GM18498 (cell line): ENCODE measurements at regions not wholly inside any gene's neighbourhood (a gene's known extent, or its start where the extent isn't known, plus 50 kb on each side); places are given as distances from the start of the nearest gene placed in this dataset.
"Not testable (repeated sequence)": the region's sequence is repeated elsewhere in the genome, so short reads cannot be mapped to it uniquely, and the experiment has no call there.

Experiments
- ATAC-seq: cut with Tn5 transposase; IDR thresholded peaks from one replicate; pipeline ENCODE4 v1.9.1; 2021; ENCODE audit warnings: mild to moderate bottlenecking, moderate library complexity; ENCODE audit not compliant: unreplicated experiment

DNA sequence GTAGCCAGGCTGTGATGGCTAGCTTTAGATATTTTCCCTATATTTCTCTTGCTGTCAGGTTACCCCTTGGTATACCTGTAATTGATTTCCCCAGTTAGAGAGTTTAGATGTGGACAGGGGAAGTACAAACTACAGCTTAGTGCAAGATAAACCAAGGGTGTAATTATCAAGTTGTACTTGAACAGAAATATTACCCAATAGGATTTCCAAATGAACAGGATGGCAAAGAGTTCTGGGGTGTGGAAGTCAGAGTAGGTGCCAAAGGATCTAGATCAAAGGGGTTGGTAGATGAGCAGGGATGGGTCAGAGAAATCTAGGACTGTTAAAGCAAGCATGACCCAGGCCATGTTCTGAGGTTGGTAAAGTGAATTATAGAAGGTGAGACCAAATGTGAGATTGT lies 585.2 kb downstream of the CCDC85A start:
- no peak for ATAC-seq

DNA sequence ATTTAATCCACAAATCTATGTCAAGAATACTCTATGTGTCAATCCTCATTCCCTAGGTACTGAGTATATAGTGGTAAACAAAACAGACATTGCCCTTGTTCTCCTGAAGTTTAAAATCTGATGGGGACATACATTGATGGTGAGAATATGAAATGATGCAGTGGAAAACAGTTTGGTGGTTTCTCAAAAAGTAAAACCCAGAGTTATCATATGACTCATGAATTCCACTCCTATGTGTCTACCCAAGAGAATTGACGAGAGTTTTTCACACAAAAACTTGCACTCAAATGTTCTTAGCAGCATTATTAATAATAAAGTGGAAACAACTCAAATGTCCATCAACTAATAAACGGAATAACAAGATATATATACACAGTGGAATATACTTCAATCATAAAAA lies 586.7 kb downstream of the CCDC85A start:
- no peak for ATAC-seq

DNA sequence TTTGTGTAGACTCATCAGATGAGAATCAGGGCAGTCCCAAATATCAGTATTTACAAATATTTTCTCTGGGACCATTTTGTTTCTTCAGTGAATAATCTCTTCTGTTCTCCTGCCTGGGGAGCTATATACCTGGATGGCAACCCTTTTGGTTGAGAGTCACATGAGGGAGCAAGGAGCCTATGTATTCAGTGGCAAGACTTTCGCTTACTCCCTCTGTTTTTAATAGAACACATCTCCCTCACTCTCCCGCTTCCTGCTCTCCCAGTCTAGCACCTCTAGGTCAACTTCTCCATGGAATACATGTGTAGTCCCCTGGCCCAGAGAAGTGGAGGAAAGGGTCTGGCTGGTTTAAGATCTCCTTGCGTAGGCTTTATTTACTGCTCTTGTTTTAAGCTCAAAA lies 600.3 kb downstream of the CCDC85A start:
- no peak for ATAC-seq

DNA sequence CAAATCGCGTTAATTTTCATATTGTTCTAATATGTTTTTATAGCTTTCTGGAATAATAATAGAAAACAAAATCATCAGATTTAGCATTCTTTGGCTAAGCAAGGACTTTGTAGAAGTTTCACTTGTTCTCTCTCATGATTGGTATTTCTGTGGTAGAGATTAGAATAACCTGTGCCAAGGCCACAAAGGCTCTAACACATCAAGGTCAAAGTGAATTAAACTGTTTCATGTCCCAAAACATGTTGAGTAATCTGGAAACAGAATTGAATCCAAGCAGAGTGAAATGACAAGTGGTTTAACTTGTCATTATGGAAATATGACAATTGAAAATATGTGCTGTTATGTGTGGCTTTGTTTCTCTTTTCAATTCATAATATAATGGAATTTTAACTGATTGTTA lies 617.4 kb downstream of the CCDC85A start:
- no peak for ATAC-seq

DNA sequence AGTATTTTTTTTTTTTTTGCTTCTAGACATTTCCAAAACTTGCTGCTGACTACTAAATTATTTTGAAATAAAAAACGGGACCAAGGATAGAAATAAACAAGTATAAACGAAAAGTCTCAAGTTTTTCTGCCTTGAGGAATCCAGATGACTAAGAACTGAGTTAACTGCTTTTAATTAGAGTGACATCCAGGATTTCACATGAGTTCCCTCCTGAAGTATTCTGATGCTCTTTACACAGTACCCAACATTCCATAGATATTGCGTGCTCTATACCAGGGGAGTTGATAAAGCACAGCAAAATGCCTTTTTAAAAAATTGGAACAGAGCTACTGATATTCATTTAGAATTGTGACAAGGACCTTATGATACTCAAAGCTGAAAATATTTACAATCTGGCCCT lies 618.0 kb downstream of the CCDC85A start:
- no peak for ATAC-seq

DNA sequence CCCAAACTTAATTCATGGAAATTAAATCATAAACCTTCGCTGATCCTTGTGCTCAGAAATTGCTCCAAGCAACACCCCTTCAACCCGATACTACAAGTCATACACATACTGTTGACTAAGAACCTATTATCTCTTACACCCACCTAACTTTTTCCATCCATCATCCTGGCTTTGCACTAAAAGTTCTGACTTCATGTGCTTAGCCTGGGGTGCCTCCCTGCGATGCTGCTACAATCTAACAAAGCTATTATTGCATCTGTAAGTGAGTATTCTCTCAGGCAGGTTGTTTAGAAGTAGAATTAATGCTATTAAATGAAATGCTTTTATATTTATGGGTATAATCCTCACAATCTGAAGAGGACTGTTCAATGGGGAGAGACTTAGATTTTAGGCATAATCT lies 619.8 kb downstream of the CCDC85A start:
- no peak for ATAC-seq

DNA sequence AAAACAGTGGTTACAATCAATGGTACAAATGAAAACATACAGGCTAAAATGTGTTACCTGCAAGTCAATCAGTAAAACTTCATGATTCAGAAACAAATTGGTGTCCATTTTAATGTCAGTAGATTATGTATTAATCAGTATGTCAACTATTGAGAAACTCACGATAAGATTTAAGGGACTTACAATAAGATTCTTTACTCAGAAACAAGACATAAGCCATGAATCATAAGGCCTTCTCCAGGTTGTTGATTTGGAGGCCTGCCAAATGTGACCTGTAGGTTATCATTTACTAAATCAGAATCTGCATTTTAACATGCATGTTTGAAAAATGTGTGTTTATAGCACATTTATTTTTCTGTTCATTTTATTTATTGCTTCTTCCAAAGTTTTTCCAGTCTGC lies 623.1 kb downstream of the CCDC85A start:
- ATAC-seq, result no peak

DNA sequence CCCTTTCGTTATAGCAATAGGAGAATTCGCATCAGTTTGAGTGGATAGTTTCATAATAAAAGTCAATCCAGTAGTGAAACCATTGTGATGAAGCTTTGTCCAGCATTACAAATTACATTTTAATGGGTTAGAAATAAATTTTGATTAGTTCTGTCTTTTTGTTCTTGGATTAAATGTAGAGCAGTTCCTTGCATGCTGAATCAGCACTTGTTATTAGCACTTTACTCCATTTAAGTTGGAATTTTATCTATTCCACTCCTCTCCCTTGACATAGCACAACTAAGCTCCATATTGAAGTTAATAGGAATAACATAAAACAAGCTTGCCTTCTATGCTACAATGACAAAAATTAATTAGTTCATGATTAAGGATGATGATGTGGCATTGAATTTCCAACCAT lies 624.1 kb downstream of the CCDC85A start:
- ATAC-seq, result no peak

DNA sequence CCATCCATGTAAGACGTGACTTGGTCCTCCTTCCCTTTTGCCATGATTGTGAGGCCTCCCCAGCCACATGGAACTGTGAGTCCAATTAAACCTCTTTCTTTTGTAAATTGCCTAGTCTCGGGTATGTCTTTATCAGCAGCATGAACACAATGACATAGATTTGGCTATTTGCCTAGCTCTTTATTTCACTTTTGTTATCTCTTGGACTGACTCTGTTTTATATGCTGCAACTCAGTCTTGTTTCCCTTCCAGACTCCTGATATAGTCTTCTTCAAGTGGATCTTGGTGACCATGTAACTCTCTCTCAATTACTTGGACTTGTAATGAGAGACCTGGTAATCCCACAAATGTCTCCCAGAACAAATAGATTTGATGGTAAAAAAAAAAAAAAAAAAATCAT lies 627.6 kb downstream of the CCDC85A start:
- no peak for ATAC-seq

DNA sequence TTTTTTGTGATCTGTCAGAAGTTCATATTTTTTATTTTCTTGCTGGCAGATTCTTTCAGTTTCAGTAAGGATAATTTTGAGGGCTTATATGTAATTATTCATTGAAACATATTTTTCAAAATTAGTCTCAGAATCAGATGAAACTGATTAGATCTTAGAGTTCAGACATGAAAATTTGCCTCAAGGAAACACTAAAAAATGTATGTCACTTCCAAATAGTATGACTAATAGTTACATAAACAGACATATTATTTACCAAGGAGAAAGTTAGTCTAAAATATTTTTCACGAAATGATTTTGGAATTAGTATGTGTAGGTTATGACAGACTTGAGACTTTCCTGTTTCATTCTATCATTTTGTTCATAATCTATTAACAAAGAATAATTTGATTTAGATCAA lies 628.6 kb downstream of the CCDC85A start:
- ATAC-seq, result no peak

DNA sequence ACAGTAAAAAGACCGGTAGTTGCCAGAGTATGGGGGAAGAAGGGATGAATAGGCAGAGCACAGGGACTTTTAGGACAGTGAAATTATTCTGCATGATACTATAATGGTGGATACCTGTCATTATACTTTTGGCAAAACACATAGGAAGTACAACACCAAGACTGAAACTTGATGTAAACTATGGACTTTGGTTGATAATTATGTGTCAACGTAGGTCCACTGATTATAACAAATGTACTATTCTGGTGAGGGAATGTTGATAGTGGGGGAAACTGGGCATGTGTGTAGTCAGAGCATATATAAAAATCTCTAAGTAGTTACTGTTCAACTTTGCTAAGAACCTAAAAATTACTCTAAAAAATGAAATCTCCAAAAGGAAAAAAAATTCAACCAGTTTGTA lies 629.7 kb downstream of the CCDC85A start:
- no peak for ATAC-seq

DNA sequence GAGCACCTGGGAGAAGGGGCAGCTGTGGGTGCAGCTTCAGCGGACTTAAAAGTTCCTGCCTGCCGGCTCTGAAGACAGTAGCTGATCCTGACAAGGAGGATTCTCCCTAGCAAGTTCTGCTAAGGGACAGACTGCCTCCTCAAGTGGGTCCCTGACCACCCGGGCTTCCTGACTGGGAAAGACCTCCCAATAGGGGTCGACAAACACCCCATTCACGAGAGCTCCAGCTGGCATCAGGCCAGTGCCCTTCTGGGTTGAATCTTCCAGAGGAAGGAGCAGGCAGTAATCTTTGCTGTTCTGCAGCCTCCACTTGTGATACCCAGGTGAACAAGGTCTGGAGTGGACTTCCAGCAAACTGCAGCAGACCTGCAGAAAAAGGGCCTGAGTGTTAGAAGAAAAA lies 632.9 kb downstream of the CCDC85A start:
- no peak for ATAC-seq

DNA sequence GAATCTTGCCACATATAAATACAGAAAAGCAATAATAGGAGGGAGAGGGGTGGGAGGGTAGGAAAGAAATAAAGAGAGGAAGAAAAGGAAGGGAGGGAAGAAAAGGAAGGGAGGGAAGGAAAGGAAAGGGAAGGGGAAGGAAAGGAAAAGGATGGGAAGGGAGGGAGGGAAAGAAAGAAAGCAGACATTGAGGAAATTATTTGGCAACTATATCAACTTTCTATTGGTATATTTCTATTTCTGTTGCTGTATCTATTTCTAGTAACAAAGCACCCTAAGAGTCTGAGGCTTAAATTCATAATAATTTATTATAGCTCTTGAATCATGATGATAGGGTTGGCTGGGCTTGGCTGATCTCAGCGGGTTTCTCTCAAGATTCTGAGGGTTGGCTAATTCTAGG lies 648.0 kb downstream of the CCDC85A start:
- no peak for ATAC-seq

DNA sequence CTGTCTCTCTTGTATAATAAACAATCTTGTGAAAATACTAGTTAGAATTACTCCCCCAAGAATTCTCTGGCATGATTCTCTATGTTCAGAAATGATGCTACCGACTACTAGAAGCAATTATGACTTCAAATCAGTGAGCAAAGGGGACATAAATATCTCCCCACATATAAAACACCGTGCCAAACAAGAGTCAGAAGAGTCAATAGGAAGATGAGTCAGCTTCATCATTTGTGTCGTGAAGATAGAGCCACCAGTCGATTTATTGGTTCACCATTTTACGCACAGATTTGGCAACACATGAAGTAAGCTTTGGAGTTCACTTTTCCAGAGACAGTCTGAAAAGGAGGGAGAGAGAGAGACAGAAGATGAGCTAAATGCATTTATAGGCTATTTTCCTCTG lies 650.9 kb downstream of the CCDC85A start:
- ATAC-seq, result no peak

DNA sequence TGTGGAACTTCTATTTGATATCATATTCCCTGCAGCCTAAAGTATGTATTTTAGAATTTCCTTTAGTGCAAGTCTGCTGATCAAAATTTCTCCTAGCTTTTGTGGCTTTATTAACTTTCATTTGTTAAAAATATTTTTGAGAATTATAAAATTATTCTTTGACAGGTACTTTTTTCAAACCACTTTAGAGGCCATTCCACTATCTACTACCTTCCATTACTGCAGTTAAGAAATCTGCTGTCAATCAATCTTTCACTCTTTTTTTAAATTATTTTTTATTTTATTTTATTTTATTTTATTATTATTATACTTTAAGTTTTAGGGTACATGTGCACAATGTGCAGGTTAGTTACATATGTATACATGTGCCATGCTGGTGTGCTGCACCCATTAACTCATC lies 656.2 kb downstream of the CCDC85A start:
- not testable (repeated sequence) for ATAC-seq

DNA sequence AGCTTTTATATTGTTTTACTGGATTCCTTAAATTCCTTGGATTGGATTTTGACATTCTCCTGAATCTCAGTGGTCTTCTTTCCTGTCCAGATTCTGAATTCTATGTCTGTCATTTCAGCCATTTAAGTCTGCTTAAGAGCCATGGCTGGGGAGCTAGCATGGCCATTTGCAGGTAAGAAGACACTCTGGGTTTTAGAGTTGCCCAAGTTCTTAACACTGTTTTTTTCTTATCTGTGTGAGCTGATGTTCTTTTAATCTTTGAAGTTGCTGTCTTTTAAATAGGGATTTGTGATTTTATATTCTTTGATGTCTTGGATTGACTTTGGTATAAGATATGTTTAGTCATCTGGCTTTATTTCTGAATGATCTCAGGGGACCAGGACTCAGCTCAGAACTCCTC lies 677.2 kb downstream of the CCDC85A start:
- no peak for ATAC-seq

DNA sequence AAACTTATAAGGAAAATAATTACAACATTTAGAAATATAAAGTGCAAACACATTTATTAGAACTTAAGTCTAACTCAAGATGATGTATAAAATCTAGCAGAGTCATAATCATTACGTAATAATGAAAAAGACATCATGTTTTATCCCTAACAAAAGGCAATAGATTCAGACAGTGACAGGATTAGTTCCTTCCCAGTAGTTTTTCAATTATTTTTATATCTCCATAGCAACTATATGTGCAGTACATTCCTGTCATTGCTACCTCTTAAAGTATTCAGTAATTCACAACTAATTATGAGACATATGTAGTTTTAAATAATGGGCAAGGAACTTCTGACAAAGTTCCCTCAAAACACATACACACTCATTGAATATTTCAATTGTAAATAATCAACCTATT lies 687.9 kb downstream of the CCDC85A start:
- no peak for ATAC-seq

DNA sequence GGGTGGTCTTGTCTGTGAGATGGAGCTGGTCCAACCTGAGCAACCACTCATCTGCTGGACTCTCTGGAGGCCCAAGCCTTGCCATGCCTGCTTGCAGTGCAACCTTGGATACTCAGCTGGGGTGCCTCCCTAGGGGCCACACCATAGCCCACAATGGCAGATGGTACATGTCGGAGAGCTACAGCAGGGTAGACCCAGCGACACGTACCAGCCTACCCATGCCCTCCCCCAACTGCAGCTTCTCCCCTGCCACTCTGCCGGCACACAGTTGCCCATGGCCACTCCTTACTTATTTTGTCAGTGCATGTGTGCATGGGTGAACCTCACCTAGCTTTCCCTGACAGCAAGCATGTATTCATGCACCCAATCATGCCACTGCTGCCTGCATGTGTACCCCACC lies 690.9 kb downstream of the CCDC85A start:
- no peak for ATAC-seq

DNA sequence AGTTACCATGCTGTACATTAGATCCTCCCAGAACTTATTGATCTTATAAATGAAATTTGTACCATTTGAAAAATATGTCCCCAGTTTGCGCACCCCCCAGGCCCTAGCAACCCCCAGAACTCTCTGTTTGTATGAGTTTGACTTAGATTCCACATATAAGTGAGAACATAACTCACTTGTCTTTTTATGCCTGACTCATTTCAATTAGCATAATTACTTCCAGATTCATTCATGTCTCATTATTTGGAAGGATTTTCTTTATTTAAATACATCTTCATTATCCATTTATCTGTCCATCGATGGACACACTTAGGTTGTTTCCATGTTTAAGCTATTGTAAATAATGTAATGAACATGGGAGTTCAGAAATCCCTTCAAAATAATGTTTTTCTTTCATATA lies 705.9 kb downstream of the CCDC85A start:
- ATAC-seq, result no peak

DNA sequence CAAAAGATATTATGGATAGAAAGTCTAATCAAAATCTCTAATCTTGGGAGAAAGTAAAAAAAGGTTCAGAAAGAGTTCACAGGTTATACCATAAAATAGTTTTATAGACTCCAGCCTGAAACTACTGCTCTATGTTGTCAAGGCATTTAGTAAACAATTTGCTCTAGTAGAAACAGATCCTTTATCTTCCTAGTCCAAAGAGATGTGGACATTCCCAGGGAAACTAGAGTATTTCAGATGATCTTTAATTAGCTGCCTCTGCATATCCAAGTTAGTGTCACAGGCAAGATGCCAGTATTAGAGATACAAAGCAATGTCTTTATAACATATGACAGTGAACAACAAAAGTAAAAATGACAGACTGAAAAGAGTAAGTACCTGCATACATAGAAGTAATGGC lies 708.6 kb downstream of the CCDC85A start:
- no peak for ATAC-seq

DNA sequence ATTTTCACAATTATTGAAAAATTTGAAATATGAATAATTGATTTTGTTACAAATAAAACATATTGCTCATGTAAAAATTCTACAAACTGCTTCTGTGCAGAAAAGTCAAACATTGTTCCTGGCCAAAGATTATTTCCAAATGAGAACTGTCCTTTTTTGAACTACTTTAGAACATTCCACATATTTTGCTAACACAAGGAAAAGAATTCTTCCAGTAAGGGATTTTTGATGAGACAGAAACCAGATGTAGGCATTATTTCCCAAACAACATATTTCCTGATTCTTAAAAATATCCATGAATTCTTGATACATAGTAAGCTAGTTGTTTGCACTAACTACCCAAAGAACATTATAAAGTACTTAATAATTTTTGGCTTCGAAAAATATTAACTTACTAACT lies 715.2 kb downstream of the CCDC85A start:
- no peak for ATAC-seq

DNA sequence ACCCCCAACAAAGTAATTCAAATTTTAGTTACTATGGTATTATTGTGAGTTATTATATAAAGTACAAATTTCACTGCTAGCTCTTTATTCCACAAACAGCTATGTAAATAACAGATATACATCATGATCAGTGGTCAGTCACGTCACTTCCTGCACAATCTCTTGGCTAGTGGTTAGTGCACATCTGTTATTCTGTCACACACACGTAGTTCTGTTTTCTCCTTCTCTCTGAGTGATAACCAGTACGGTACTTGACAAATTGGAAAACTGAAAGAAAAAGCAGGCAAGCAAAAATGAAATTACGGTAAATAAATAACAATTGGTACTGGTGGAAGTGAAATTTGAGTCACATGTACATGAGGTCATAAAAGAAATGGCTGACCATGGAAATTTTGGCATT lies 728.7 kb downstream of the CCDC85A start:
- ATAC-seq, result no peak

DNA sequence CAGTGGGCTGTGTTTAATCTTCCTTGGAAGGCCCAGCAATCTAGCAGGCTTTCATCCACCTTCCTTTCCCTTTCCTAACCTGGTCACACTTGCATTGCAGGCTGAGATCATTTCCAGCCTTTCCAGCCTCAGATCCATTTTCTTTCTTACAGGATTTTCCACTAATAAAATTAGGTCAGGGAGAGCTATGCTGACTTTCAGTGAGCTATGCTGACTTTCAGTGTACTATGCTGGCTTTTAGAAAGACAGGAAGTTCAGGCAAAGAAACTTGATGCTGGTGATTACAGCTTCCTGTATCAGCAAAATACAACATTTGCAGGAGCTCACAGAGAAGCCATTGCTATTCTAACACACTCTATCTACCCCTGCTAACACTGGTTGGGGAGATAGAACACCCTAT lies 735.0 kb downstream of the CCDC85A start:
- ATAC-seq, result no peak

DNA sequence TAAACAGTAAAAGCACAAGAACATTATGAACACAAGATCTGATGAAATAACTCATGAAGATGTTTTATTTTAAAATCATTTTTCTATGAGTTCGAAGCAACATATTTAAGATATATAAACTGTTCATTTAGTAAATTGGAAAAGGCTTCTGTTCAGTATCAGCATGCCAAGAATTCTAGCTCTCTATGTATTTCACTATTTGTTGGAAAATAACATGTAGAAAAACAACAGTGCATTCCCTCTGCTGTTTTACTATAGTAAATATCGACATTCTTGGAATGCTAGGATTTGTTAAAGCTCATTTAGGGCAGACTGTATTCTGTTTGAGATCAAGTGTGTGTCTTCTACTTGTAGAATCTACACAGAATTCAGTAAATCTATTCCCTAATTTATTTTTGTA lies 750.2 kb downstream of the CCDC85A start:
- no peak for ATAC-seq
